CD4-positive, alpha-beta T cell treated with Interleukin-12 subunit alpha and Interleukin-12 subunit beta, for 1 hour (primary cell): ENCODE measurements at regions not wholly inside any gene's neighbourhood (a gene's known extent, or its start where the extent isn't known, plus 50 kb on each side); places are given as distances from the start of the nearest gene placed in this dataset.

Experiments
- DNase-seq: peaks from one replicate; pipeline ENCODE4 v3.0.0-alpha.2; 2020

- no peak for DNase-seq
Observed at GRCh38 chr14:40870252-40870651, 736.4 kb upstream of the LRFN5 start.

DNA sequence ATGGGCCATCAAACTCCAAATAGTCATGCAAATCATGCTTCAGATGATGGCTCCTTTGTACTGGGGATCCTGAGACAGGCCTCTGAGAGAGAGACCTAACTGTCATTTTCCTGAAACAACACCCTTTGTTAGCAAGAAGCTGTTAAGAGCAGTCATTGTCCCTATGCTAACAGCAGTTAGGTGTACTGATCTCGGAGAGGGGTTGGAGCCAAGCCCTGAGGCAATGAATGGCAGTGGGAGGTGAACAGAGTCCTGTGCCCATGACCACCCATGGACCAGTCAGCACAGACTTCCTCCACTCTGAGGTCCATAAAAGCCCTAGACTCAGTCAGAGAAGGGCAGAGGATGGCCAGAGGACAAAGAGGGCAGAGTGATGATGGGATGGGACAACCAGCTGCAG lies 747.6 kb upstream of the LRFN5 start:
- no peak for DNase-seq

GRCh38 chr14:40855343-40855742 lies 751.3 kb upstream of the LRFN5 start:
- no peak for DNase-seq

- DNase-seq, result no peak
Observed at GRCh38 chr14:40850191-40850590, 756.5 kb upstream of the LRFN5 start.

- no peak for DNase-seq
Observed at GRCh38 chr14:40847480-40847879, 759.2 kb upstream of the LRFN5 start.

DNA sequence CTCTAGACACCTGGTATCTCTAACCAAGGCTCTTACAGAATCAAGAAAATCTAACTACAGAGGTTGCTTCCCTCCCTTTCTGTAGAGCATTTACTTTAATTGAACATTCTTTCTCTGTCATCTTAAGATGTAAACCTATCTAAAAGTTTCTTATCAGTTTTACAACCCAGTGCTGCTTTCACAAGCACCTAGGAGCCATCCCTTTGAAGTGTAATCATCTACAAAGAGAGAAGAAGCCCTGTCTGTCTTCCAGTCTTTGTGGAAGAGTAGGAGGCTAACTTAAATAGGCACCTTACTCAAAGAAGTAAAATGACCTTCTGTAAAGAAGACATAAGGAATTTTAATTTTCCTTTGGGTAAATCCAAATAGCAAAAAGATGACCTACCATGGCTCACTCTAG lies 763.9 kb upstream of the LRFN5 start:
- no peak for DNase-seq

DNA sequence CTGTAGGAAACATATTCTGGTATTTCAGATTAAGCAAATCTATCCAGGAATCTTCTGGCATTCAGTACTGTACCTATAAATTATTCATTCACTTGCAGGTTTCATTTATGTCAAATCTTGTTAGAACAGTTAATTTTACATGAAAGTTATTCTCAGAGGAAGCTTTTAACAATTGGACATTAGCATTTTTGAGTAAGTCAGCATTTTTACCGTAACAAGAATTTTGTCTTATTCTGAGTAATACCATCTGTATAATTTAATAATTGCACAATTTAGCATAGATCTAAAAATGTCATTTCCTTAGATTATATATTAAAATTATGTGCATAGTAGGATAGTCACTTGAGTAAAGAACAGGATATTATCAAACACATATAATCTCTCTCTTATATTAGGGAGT lies 764.8 kb upstream of the LRFN5 start:
- no peak for DNase-seq

GRCh38 chr14:40838601-40839000 lies 768.1 kb upstream of the LRFN5 start:
- DNase-seq, result no peak

DNA sequence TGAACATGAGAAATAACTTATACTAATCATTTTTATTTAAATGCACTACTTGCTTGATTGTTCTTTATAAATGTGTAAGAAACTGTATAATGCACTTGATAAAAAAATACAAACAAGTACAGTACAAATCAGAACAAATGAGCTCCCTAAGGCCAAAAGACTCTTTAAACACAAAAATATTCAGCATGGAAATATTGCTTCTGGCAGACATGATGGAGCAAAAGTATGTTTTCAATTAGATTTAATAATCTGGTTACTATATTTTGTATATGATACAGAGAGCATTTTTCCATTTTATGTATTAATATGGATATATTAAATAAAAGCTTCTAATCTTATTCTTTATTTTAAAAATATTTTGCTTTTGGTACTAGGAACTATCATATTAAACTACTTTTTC lies 800.2 kb upstream of the LRFN5 start:
- DNase-seq, result no peak

DNA sequence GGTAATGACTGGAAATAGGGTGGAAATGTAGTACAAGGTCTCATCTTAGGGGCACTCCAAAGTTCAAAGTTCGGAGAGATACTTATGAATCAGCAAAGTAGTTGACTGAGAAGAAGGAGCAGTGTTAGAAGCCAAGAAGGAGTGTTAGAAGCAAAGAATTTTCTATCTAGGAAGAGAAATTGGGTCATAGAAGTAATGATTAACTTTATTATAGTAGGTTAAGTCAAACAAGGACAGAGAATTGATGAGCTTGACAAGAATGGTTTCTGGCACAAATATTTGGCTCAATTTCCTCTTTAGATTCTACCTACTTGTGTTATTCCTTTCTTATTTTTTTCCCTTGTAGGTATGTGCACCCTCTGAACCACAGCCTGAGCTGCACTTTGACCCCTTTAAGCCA lies 810.5 kb upstream of the LRFN5 start:
- no peak for DNase-seq

- DNase-seq, result no peak
Observed at GRCh38 chr14:40784860-40785259, 821.8 kb upstream of the LRFN5 start.

DNA sequence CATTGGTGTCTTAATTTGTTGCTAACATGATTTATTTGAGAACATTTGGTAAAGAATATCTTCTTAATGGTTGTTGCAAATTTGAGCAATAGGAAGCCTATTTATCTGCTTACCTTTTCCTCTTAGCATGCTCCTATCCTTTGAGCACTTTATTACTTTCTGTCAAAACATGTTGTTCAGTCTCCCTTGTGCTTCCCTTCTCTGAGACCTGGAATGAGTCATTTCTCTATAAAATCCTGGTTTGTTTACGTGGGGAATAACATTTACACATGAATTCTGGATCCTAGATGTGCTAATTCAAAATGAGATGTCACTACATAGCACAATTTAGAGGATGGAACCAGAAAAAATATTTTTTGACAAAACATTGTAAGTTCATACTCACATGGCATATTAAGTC lies 844.0 kb upstream of the LRFN5 start:
- DNase-seq, result no peak

GRCh38 chr14:40762177-40762576 lies 844.5 kb upstream of the LRFN5 start:
- no peak for DNase-seq

DNA sequence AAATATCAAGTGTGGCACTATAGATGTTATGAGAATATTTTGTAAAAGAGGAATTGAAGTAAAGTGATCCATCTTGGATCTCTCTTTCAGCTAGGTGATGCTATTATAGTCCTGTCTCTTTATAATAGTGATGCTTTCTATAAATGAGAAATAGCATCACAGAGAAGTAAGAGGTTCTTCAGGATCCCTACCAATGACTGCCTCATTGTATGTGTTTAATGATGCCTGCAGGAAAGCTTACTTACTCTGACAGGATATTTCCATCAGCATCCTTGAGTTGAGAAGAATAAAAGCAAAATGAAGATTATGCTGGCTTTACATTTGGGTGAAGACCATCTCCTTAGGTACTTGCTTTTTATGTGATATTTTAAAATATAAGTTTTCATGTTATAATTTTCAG lies 846.0 kb upstream of the LRFN5 start:
- no peak for DNase-seq

- no peak for DNase-seq
Observed at GRCh38 chr14:40758076-40758475, 848.6 kb upstream of the LRFN5 start.

DNA sequence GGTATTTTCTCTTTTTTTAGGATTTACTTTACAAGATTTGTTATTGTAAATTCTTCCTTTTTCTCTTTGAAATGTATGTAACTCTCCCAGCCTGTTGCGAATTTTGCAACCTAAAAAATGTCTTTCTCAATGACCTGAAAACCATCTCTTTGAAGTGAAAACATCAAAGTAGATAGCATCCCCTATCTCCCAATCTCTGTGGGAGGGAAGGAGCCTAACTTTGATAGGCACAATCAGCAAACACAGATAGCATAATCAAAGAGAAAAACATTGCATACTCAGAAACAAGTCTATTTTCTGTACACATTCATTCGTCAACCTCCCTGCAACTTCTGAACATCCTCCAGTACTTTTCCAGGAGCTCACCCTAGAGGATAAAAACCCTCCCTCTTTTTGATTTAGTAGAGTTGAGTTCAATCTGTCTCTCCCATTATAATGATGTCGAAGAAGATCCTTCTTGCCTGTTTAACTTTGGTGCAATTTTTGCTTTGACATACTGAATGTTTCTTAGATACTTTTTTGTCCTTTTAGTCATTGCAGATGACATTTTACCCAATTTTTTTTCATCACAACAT lies 849.2 kb upstream of the LRFN5 start:
- no peak for DNase-seq

DNA sequence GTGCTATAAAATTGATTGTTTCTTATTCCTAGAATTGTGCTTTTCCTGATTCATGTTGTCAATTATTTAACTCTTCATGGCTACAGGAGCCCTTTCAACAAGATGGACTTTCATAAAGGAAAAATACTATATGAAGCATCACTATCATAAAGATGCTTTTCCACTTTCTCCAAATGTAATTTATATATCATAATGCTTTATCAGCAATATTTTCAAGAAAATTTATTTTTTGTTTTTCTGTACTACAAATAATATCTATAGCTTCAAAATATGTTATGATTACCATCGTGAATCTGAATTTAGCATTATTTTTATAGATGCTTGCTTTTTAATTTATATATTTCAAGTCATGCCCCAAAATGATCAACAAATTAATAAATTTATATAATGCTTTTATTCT lies 873.5 kb upstream of the LRFN5 start:
- no peak for DNase-seq

- no peak for DNase-seq
Observed at GRCh38 chr14:40727107-40727506, 879.6 kb upstream of the LRFN5 start.

GRCh38 chr14:40713387-40713786 lies 893.3 kb upstream of the LRFN5 start:
- no peak for DNase-seq

DNA sequence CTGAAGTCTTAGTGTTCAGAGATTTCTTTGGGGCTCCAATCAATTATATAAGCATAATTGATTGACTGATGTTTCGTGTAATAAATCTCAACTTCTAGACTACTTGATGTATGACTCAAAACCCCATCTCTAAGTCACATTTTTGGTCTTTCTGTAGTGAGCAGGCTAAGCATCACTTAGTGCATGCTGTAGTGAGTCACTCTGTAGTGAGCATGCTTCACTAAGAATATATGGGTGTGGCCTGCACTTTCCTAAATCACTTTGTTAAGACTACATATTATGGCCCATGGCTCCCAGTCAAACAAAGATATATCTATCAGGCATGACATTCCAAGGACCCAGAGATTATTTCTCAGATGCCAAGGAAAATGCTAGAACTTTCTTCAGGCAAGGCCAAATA lies 909.4 kb upstream of the LRFN5 start:
- DNase-seq, result no peak

- no peak for DNase-seq
Observed at GRCh38 chr14:40694023-40694422, 912.7 kb upstream of the LRFN5 start.

GRCh38 chr14:40691066-40691465 lies 915.6 kb upstream of the LRFN5 start:
- DNase-seq, result no peak

- DNase-seq, result no peak
Observed at GRCh38 chr14:40685764-40686163, 920.9 kb upstream of the LRFN5 start.

DNA sequence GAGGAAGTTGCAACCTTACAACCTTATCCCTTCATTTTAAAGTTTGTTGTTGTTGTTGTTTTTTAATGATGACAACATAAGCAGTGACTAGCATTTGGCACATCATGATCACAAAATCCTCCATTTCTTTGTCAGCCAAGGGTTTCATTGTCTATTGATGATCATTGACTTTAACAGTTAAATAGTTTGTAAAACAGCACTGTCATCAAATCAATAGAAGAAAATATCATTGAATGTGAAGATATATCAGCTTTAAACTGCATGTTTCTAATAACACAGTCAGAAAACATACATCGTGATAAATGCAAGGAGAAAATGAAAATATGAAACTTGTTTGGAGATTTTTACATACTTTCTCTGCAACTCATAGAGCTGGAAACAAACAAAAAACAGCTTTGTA lies 922.3 kb upstream of the LRFN5 start:
- DNase-seq, result no peak

- no peak for DNase-seq
Observed at GRCh38 chr14:40682131-40682913, 924.4 kb upstream of the LRFN5 start.
